ENCODE measurements at regions not wholly inside any gene's neighbourhood (a gene's known extent, or its start where the extent isn't known, plus 50 kb on each side); places are given as distances from the start of the nearest gene placed in this dataset.

DNA sequence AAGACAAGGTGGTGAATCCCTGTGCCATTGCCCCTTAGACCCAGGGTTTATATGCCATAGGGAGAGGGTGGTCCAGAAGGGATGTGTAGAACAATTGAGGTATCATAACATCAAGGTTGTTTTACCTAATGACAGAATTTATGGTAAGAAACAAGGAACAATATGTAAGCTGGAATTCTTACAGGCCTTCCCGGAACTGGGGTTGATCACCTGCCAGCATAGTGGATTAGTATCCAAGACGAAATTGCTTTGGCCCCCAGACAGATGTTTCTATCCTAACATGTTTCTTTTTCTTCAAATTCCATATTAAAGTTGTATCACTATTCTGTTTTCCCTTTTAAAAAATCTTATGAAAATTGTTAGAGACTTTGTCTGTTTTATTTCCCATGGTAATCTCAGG lies 343.8 kb upstream of the ANO3 start:
- TF ChIP-seq, protein P1, sequence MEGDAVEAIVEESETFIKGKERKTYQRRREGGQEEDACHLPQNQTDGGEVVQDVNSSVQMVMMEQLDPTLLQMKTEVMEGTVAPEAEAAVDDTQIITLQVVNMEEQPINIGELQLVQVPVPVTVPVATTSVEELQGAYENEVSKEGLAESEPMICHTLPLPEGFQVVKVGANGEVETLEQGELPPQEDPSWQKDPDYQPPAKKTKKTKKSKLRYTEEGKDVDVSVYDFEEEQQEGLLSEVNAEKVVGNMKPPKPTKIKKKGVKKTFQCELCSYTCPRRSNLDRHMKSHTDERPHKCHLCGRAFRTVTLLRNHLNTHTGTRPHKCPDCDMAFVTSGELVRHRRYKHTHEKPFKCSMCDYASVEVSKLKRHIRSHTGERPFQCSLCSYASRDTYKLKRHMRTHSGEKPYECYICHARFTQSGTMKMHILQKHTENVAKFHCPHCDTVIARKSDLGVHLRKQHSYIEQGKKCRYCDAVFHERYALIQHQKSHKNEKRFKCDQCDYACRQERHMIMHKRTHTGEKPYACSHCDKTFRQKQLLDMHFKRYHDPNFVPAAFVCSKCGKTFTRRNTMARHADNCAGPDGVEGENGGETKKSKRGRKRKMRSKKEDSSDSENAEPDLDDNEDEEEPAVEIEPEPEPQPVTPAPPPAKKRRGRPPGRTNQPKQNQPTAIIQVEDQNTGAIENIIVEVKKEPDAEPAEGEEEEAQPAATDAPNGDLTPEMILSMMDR (optimal IDR thresholded peaks at IDR 0.05 in 1 of 3, IDR thresholded peaks at IDR 0.05 in 1 of 3, conservative IDR thresholded peaks at IDR 0.05 in 1 of 3; ENCODE audit: extremely low read depth in 1 of 3, insufficient read depth in 2 of 3, low read length in 3 of 3) = no peak
- TF ChIP-seq EZH2 (IDR thresholded peaks at IDR 0.05; ENCODE audit: low read length) = no peak

Measured in keratinocyte (primary cell).